ELR (cell line): ENCODE measurements at regions not wholly inside any gene's neighbourhood (a gene's known extent, or its start where the extent isn't known, plus 50 kb on each side); places are given as distances from the start of the nearest gene placed in this dataset.
"Not testable (repeated sequence)": the region's sequence is repeated elsewhere in the genome, so short reads cannot be mapped to it uniquely, and the experiment has no call there.

ENCODE experiments used
- DNase-seq: peaks from one replicate; pipeline ENCODE4 v3.0.0-alpha.2; 2015; ENCODE audit warnings: low read depth

- no peak for DNase-seq
Measured at GRCh38 chr1:101420406-101420805, 183.6 kb downstream of the S1PR1 start.

GRCh38 chr1:101428083-101428482 lies 191.3 kb downstream of the S1PR1 start:
- not testable (repeated sequence) for DNase-seq

DNA sequence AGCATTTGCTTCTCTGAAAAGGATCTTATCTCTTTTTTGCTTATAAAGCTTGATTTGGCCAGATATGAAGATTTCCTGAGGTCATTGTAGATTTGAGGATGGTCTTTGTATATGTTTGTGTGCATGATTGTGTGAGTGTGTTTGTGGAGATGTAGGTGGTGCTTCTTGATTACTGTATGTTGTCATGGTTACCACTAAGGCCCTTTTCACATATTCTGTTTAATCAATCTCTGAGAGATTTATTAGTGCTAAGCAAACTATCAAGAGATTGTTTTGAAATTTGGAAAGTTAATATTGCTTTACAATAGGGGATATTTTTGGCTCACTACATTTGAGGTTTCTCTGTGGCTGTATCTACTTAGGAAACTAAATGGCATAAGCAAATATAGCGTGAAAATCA lies 191.7 kb downstream of the S1PR1 start:
- DNase-seq: no peak

DNA sequence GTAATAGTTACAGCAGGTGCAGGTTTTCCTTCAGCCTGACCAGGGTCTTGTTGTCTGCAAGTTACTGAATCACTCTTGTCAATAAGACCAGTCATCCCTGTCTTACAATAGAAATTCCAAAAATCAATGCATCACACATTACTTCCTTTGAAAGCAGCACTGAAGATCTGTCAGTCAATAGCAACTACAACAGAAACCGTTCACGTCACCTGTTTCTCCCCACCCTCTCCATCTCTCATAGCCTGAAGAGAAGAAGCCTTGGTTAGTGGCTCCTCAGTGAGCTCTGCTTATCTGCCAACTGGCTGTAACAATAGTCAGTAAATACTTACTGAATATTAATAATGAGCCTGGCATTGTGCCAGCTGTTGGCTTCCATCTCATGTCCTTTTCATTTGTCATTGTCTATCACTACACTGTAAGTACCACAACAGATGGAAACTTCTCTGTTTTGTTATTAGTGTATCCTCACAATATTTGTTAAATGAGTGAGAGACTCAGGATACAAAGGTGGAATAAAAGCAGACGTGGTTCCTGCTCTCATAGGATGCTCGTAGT lies 195.2 kb downstream of the S1PR1 start:
- no peak for DNase-seq

GRCh38 chr1:101435831-101436511 lies 199.2 kb downstream of the S1PR1 start:
- no peak for DNase-seq

GRCh38 chr1:101437800-101438199 lies 201.0 kb downstream of the S1PR1 start:
- DNase-seq: no peak

DNA sequence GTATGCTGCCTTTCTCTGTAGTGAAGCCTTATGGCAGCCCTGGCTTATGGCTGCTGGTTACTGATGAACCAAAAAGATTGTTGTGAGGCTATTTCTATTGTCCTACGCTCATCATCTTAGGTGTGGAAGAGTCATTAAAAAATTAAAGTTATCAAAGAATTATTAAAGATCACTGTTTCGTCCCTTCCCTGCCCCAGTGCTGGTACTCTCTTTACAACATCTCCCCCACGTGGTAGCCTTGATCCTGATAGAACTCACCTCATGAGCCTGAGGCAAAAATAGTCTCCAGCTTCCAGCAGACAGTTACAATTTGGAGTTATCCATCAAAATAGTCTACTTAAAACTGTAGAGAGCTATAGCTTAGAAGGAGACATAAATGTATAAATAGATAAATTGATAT lies 201.5 kb downstream of the S1PR1 start:
- peak; percentile 50 for DNase-seq

- no peak for DNase-seq
Measured at GRCh38 chr1:101440485-101440884, 203.7 kb downstream of the S1PR1 start.

DNA sequence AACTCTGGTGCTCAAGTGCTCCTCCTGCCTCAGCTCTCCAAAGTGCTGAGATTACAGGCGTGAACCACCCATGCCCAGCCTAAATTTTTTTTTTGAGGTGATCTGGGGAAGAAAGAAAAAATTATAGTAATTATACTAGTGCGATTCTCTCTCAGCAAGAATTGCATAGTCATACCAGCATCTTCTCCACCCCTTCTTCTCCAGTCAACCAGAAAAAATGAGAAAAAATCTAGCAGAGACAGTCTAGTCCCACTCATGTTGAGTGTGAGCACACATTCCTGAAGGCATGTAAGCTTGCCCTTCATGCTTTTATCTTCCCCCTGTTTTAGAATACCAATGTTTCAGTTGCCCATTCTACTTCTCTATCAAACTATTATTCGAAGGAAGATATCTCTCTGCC lies 207.6 kb downstream of the S1PR1 start:
- no peak for DNase-seq

GRCh38 chr1:101444873-101445618 lies 208.2 kb downstream of the S1PR1 start:
- DNase-seq: no peak

GRCh38 chr1:101448018-101448417 lies 211.2 kb downstream of the S1PR1 start:
- DNase-seq: no peak

DNA sequence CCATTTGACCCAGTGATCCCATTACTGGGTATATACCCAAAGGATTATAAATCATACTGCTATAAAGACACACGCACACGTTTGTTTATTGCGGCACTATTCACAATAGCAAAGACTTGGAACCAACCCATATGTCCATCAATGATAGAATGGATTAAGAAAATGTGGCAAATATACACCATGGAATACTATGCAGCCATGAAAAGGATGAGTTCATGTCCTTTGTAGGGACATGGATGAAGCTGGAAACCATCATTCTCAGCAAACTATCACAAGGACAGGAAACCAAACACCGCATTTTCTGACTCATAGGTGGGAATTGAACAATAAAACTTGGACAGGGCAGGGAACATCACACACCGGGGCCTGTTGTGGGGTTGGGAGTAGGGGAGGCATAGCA lies 213.9 kb downstream of the S1PR1 start:
- DNase-seq: not testable (repeated sequence)

GRCh38 chr1:101451888-101452287 lies 215.1 kb downstream of the S1PR1 start:
- DNase-seq: no peak

DNA sequence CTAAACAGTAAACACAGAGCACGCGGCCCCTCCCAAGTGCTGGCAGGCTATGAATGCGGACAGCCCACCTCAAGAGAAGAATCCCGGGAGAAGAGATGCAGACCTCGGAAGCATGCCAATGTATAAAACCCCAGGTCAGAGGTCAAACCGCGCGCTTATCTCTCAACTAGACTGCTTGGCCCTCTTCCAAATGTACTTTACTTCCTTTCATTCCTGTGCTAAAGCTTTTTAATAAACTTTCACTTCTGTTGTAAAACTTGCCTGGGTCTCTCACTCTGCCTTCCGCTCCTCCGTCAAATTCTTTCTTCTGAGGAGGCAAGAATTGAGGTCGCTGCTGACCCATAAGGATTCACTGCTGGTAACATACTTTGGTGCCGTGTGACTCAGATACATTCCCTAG lies 216.0 kb downstream of the S1PR1 start:
- no peak for DNase-seq

DNA sequence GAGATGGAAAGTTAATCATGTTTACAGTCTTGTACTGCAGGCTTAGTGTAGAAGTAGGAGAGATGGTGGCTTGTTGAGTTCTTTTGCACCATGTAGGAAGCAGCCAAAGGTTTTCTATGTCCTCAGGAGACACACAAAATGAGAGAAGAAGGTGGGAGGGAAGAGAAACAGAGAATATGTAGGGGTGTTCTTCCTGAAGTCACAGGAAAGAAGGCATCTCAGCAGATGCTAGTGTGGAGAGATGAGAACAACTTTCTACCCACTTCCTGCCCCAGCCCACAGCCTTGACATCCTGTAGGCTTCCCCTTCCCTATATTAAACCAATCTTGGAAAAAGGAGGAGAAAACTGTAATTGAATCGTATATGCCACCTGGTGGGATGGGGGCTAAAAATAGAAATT lies 217.0 kb downstream of the S1PR1 start:
- DNase-seq: no peak

DNA sequence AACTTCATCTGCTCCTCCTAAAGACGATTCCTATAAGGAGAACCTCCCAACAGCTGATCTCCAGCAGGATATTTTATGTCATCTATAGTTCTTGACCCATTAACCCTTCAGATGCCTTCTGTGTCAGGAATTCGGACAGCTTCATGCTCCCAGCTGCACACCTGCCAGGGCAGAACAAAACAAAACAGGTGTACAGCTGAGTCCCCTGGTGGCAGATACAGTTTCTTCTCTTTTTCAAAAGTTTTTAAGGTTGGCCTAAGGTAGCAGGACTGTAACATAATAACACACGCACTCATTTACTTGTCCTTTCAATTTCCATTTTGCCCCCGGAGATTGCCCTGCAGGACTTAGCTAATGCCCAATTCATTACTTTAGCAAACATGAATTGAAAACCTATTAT lies 218.3 kb downstream of the S1PR1 start:
- no peak for DNase-seq

GRCh38 chr1:101460739-101461138 lies 223.9 kb downstream of the S1PR1 start:
- peak; percentile 7 for DNase-seq

DNA sequence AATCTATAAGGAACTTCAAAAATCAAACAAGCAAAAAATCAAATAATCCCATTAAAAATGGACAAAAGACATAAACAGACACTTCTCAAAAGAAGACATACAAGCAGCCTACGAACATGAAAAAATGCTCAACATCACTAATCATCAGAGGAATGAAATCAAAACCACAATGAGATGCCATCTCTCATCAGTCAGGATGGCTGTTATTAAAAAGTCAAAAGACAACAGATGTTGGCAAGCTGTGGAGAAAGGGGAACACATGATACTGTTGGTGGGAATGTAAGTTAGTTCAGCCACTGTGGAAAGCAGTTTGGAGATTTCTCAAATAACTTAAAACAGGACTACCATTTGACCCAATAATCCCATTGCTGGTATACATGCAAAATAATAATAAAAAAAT lies 226.4 kb downstream of the S1PR1 start:
- peak; percentile 12 for DNase-seq

DNA sequence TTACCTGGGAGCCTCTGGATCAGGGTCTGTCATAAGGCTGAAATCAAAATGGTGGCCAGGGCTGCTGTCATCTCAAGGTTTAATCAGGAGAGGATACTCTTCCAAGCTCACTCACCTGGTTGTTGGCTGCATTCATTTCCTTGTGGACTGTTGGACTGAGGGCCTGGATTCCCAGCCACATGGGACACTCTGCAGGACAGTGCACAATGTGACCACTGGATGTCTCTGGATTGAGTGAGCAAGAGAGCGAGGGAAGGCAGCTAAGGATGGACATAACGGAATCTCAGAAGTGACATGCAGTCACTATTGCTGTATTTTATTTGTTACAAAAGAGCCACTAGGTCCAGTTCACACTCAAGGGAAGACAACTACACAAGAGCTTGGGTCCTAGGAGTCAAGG lies 229.1 kb downstream of the S1PR1 start:
- no peak for DNase-seq

GRCh38 chr1:101474039-101474665 lies 237.3 kb downstream of the S1PR1 start:
- peak; percentile 57 for DNase-seq

- no peak for DNase-seq
Measured at GRCh38 chr1:101476541-101476940, 239.7 kb downstream of the S1PR1 start.

GRCh38 chr1:101479945-101480344 lies 243.1 kb downstream of the S1PR1 start:
- DNase-seq: no peak

DNA sequence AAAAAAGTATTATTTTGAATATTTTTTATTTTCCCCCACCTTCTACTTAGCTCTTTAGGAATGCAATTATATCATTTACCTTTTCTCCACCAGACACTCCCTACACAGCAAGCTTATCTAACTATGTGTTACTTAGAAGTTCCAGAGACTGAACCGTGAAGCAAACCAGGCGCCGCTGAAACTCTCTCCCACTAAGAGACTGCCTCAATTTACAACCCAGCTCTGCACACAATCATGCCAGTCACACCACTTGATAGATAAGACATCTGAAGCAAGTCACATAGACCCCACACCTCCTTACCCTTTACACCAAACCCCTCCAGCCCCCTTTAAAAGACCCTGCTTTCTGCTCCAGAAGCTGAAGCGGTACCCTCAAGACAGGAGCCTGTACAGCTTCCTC lies 245.5 kb downstream of the S1PR1 start:
- no peak for DNase-seq
